MCF 10A (cell line): ENCODE measurements at regions not wholly inside any gene's neighbourhood (a gene's known extent, or its start where the extent isn't known, plus 50 kb on each side); places are given as distances from the start of the nearest gene placed in this dataset.

Experiments
- BruUV-seq: library from RNA; stranded (reverse); fragments of 400-500 nt; replicated peaks from 2 replicates; lab custom pipeline; 2021; lab: Mats Ljungman, UMichigan
- CTCF ChIA-PET: fragments of 300-600 bp; sonication (Branson Sonifier 250); formaldehyde crosslinking; extraction: SDS; loops from one replicate; lab custom pipeline; 2021; ENCODE audit warnings: antibody characterized with exemption, inconsistent platforms; lab: Yijun Ruan, JAX
- POLR2A ChIA-PET: fragments of 300-600, 350-650 bp; sonication (Branson Sonifier 250); formaldehyde crosslinking; extraction: SDS; loops from one replicate; lab custom pipeline; 2020; ENCODE audit warnings: antibody characterized with exemption, inconsistent platforms; lab: Yijun Ruan, JAX
- DNase-seq: peaks from one replicate; pipeline ENCODE4 v3.0.0-alpha.2; 2018; ENCODE audit not compliant: unreplicated experiment
- H3K27ac Mint-ChIP-seq: one replicate; pipeline ENCODE4 v1.8.0; 2022; ENCODE audit warnings: mild to moderate bottlenecking, low read depth, mixed read lengths; ENCODE audit not compliant: unreplicated experiment
- H3K27me3 Mint-ChIP-seq: one replicate; pipeline ENCODE4 v1.8.0; 2022; ENCODE audit warnings: mixed read lengths; ENCODE audit not compliant: insufficient read depth, unreplicated experiment
- H3K36me3 Mint-ChIP-seq: one replicate; pipeline ENCODE4 v1.8.0; 2022; ENCODE audit warnings: mild to moderate bottlenecking, moderate library complexity, mixed read lengths; ENCODE audit not compliant: insufficient read depth, unreplicated experiment
- H3K4me1 Mint-ChIP-seq: one replicate; pipeline ENCODE4 v1.8.0; 2022; ENCODE audit warnings: mixed read lengths; ENCODE audit not compliant: insufficient read depth, unreplicated experiment
- H3K4me3 Mint-ChIP-seq: one replicate; pipeline ENCODE4 v1.8.0; 2022; ENCODE audit warnings: mild to moderate bottlenecking, moderate library complexity, mixed read lengths; ENCODE audit not compliant: unreplicated experiment
- H3K9me3 Mint-ChIP-seq: one replicate; pipeline ENCODE4 v1.8.0; 2022; ENCODE audit warnings: mixed read lengths; ENCODE audit not compliant: unreplicated experiment
- CTCF ChIP-seq: fragments of 200-600 bp; IDR thresholded peaks from one replicate; pipeline ENCODE4 v1.8.0; 2022; ENCODE audit warnings: antibody characterized with exemption, mild to moderate bottlenecking; ENCODE audit not compliant: unreplicated experiment
- intact Hi-C: fragments of 100-400 bp; cut with micrococcal nuclease; formaldehyde crosslinking; loops from 2 replicates; pipeline ENCODE4 v1.14.1; 2022

GRCh38 chr2:150097402-150097801 is 390.1 kb downstream of the RND3 start:
- no peaks in the 10 kb centered on the region for H3K4me1 Mint-ChIP-seq
- intact Hi-C loops: no loop called here
- ChIA-PET CTCF (interaction anchor here (0.8 to 1.1 kb wide), 5 partner anchors 8 to 75 kb away, joined by 3 to 6 read pairs (median 4); no protein-coding TSS in a partner anchor), POLR2A (interaction anchor here (0.9 to 1.5 kb wide), 5 partner anchors 11 to 388 kb away, joined by 3 to 5 read pairs (median 4); no protein-coding TSS in a partner anchor)
- BruUV-seq: no TSS peak
- no peak for TF ChIP-seq CTCF
- no peak for DNase-seq
- no peaks in the 10 kb centered on the region for H3K27me3 Mint-ChIP-seq
- no peaks in the 10 kb centered on the region for H3K9me3 Mint-ChIP-seq
- H3K4me3 Mint-ChIP-seq: no peak overlapping the region
- peaks cover 4% of the 10 kb centered on the region for H3K36me3 Mint-ChIP-seq
- H3K27ac Mint-ChIP-seq: no peak overlapping the region

GRCh38 chr2:150095361-150096095 is 391.9 kb downstream of the RND3 start:
- H3K27me3 Mint-ChIP-seq: no peaks in the 10 kb centered on the region
- no peaks in the 10 kb centered on the region for H3K9me3 Mint-ChIP-seq
- DNase-seq: no peak
- intact Hi-C loops: no loop called here
- CTCF ChIA-PET: no interaction called here
- no peak for TF ChIP-seq CTCF
- BruUV-seq: no TSS peak
- H3K36me3 Mint-ChIP-seq: peaks cover 6% of the 10 kb centered on the region
- no peak overlapping the region for H3K4me3 Mint-ChIP-seq
- POLR2A ChIA-PET: no interaction called here
- H3K4me1 Mint-ChIP-seq: no peaks in the 10 kb centered on the region
- no peak overlapping the region for H3K27ac Mint-ChIP-seq

- Mint-ChIP-seq H3K4me3 (no peak overlapping the region), H3K36me3 (peaks cover 6% of the 10 kb centered on the region), H3K27ac (no peak overlapping the region), H3K4me1 (no peaks in the 10 kb centered on the region), H3K27me3 (no peaks in the 10 kb centered on the region), H3K9me3 (no peaks in the 10 kb centered on the region)
- BruUV-seq: no TSS peak
- TF ChIP-seq CTCF: no peak
- intact Hi-C loops: no loop called here
- ChIA-PET CTCF (interaction anchor here (0.6 to 0.7 kb wide), 2 partner anchors 16 to 293 kb away, joined by 3 to 4 read pairs; no protein-coding TSS in a partner anchor), POLR2A (no interaction called here)
- DNase-seq: no peak
These were observed 395.6 kb downstream of the RND3 start for GRCh38 chr2:150091846-150092245.

- ChIA-PET POLR2A (no interaction called here), CTCF (no interaction called here)
- Mint-ChIP-seq H3K27me3 (no peaks in the 10 kb centered on the region), H3K36me3 (peaks cover 6% of the 10 kb centered on the region), H3K27ac (no peak overlapping the region), H3K4me1 (no peaks in the 10 kb centered on the region), H3K9me3 (no peaks in the 10 kb centered on the region), H3K4me3 (no peak overlapping the region)
- no peak for TF ChIP-seq CTCF
- DNase-seq: no peak
- no TSS peak for BruUV-seq
- intact Hi-C loops: no loop called here
These were observed 397.4 kb downstream of the RND3 start for GRCh38 chr2:150090031-150090430.
